ENCODE measurements at regions not wholly inside any gene's neighbourhood (a gene's known extent, or its start where the extent isn't known, plus 50 kb on each side); places are given as distances from the start of the nearest gene placed in this dataset.
"Not testable (repeated sequence)": the region's sequence is repeated elsewhere in the genome, so short reads cannot be mapped to it uniquely, and the experiment has no call there.

GRCh38 chrX:21225643-21226042, 148.6 kb upstream of the CNKSR2 start:
- no peak for DNase-seq

- not testable (repeated sequence) for DNase-seq
Measured at GRCh38 chrX:21228974-21229373, 145.2 kb upstream of the CNKSR2 start.

DNA sequence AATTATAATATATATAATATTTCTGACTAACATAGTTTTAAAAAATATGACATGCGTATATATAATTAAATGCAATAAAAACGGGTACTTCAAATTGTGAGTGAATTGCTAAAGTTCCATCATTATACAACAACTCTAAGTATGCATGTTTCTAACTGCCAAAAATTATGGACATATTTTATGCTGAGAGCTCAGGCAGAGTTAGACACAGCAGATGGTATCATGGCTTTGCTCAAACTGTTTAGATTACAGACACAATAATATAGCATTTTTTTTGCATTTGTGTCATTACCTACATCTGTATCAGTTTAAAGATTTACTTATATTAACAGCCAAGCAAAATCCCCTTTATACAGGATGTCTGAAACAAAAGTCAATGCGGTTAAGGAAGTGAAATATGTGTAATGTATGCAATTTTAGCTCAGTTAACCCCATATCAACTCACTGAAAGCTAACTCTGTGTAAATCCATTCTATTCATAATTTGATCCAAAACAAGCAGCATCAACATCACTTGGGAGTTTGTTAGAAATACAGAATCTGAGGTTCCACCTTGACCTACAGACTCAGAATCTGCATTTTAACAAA, 119.1 kb upstream of the CNKSR2 start:
- DNase-seq = no peak

DNA sequence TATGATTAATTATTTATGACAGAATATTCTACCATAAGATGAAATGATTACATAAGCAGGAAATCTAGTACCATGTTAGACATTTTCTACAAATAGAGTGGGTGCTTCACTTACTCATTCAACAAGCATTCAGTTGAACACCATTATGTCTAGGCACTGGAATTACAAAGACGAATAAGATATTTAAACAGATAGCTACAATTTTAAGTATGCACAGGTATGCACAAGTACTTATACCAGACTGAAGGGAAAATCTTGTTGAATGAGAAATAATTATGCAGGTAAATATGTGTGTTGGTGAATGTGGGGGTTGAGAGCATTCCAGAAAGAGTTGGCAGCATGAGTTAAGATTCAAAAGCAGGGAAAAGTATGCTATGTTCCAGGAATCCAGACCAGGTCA, 107.3 kb upstream of the CNKSR2 start:
- no peak for DNase-seq

DNA sequence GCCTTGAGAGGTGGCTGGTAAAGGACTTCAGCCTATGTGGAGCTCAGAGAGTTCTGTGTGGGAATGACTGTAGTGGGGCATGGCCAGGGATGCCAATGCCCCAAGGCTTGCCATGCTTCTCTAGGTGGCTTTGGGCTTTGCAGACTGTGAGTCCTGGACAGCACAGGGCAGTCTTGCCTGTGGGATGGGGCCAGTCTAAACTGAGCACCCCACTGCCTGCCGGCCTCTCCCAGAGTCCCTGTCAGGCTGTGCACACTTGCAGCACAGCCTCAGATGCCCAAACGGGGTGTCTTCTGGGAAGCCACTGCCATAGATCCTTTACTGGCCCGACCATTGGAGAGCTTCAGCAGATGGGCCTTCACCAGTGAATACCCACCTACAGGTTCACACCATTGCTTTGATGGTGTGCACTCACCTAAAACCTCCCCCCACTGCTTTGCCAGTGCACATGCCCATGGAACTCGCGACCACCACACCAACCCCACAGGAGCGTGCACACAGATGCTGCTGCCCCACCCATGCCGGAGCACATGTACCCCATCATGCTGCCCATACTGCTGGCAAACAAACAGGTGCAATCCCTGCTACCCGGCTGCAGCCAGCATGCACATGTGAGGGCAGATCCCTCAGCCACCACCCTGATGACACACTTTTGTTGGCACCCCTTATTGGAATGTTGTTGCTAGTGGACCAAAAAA, 97.3 kb upstream of the CNKSR2 start:
- DNase-seq = no peak

- DNase-seq = no peak
Measured at GRCh38 chrX:21289232-21289631, 85.0 kb upstream of the CNKSR2 start.

- no peak for DNase-seq
Measured at GRCh38 chrX:21295246-21295820, 78.9 kb upstream of the CNKSR2 start.

- DNase-seq = no peak
Measured at GRCh38 chrX:21305799-21306336, 68.3 kb upstream of the CNKSR2 start.

GRCh38 chrX:21319323-21319722, 54.9 kb upstream of the CNKSR2 start:
- no peak for DNase-seq
